Activated B cell treated with CpG ODN at 0.5 μM for 24 hours (primary cell): ENCODE measurements at regions not wholly inside any gene's neighbourhood (a gene's known extent, or its start where the extent isn't known, plus 50 kb on each side); places are given as distances from the start of the nearest gene placed in this dataset.

Source experiments
- ATAC-seq: fragments of 200-7000 bp; cut with Tn5 transposase; one replicate; pipeline ENCODE4 v1.10.0; 2021; ENCODE audit warnings: low read depth, mild to moderate bottlenecking, moderate library complexity
- CTCF ChIA-PET: fragments of 350-600 bp; sonication (Branson Sonifier 250); formaldehyde crosslinking; loops from one replicate; lab custom pipeline; 2021; ENCODE audit warnings: antibody characterized with exemption; lab: Charles Lee
- POLR2A ChIA-PET: fragments of 350-600 bp; sonication (Branson Sonifier 250); formaldehyde crosslinking; loops from one replicate; lab custom pipeline; 2021; ENCODE audit warnings: antibody characterized with exemption; lab: Charles Lee
- DNase-seq: peaks from one replicate; pipeline ENCODE4 v3.0.0; 2022
- H3K27ac Mint-ChIP-seq: one replicate; pipeline ENCODE4 v1.8.0; 2020; ENCODE audit warnings: mixed read lengths
- H3K27me3 Mint-ChIP-seq: one replicate; pipeline ENCODE4 v1.8.0; 2021; ENCODE audit warnings: mixed read lengths
- H3K36me3 Mint-ChIP-seq: one replicate; pipeline ENCODE4 v1.8.0; 2021; ENCODE audit warnings: low read depth, mixed read lengths
- H3K4me1 Mint-ChIP-seq: one replicate; pipeline ENCODE4 v1.8.0; 2021; ENCODE audit warnings: mixed read lengths
- H3K4me3 Mint-ChIP-seq: one replicate; pipeline ENCODE4 v1.8.0; 2020; ENCODE audit warnings: mild to moderate bottlenecking, mixed read lengths
- H3K9me3 Mint-ChIP-seq: one replicate; pipeline ENCODE4 v1.8.0; 2020; ENCODE audit warnings: mixed read lengths
- CTCF ChIP-seq: fragments of 200-600 bp; IDR thresholded peaks from one replicate; pipeline ENCODE4 v1.8.0; 2022; ENCODE audit warnings: antibody characterized with exemption, mild to moderate bottlenecking
- intact Hi-C: fragments of 100-400 bp; cut with micrococcal nuclease; formaldehyde crosslinking; loops from one replicate; pipeline ENCODE4 v1.15.1; 2024

- DNase-seq (no peak), ATAC-seq (no peak)
- H3K36me3 Mint-ChIP-seq: no peaks in the 10 kb centered on the region
- no peaks in the 10 kb centered on the region for H3K27me3 Mint-ChIP-seq
- no peaks in the 10 kb centered on the region for H3K9me3 Mint-ChIP-seq
- intact Hi-C loops: no loop called here
- ChIA-PET POLR2A (interaction anchor here (0.6 to 0.9 kb wide), 2 partner anchors 20 to 106 kb away, joined by 3 to 5 read pairs; partner anchors contain the start of gene RPS6KA3), CTCF (no interaction called here)
- H3K4me3 Mint-ChIP-seq: no peak overlapping the region
- peaks cover 27% of the 10 kb centered on the region for H3K4me1 Mint-ChIP-seq
- no peak for TF ChIP-seq CTCF
- H3K27ac Mint-ChIP-seq: no peak overlapping the region
Measured at GRCh38 chrX:20373063-20373462, 106.4 kb upstream of the RPS6KA3 start.

GRCh38 chrX:20372533-20372932 lies 105.8 kb upstream of the RPS6KA3 start:
- Mint-ChIP-seq H3K4me1 (peaks cover 27% of the 10 kb centered on the region), H3K9me3 (no peaks in the 10 kb centered on the region), H3K27ac (no peak overlapping the region), H3K27me3 (no peaks in the 10 kb centered on the region), H3K36me3 (no peaks in the 10 kb centered on the region), H3K4me3 (no peak overlapping the region)
- ChIA-PET POLR2A (interaction anchor here (0.6 kb wide), 1 partner anchor 21 kb away, joined by 5 read pairs; no protein-coding TSS in a partner anchor), CTCF (no interaction called here)
- no peak for DNase-seq
- intact Hi-C loops: no loop called here
- TF ChIP-seq CTCF: no peak
- ATAC-seq: no peak

GRCh38 chrX:20369468-20369867 lies 102.8 kb upstream of the RPS6KA3 start:
- intact Hi-C loops: no loop called here
- H3K9me3 Mint-ChIP-seq: no peaks in the 10 kb centered on the region
- ChIA-PET POLR2A (no interaction called here), CTCF (no interaction called here)
- no peak overlapping the region for H3K4me3 Mint-ChIP-seq
- TF ChIP-seq CTCF: no peak
- ATAC-seq (no peak), DNase-seq (no peak)
- H3K27ac Mint-ChIP-seq: no peak overlapping the region
- H3K27me3 Mint-ChIP-seq: no peaks in the 10 kb centered on the region
- H3K4me1 Mint-ChIP-seq: peaks cover 12% of the 10 kb centered on the region
- no peaks in the 10 kb centered on the region for H3K36me3 Mint-ChIP-seq

DNA sequence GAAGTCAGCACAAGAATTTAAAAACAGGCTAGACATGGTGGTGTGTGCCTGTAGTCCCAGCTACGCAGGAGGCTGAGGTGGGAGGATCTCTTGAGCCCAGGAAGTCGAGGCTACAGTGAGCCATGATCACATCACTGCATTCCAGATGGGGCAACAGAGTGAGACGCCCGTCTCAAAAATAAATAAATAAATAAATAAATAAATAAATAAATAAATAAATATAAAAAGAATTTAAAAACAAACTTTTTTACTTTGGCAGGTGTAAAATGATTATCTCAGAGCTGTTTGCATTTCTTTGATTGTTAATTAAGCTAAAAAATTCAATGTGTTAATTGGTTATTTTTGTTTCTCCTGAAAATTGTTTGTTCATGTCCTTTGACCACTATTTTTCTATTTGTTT lies 97.5 kb upstream of the RPS6KA3 start:
- Mint-ChIP-seq H3K4me3 (no peak overlapping the region), H3K27me3 (no peaks in the 10 kb centered on the region), H3K4me1 (no peaks in the 10 kb centered on the region), H3K27ac (no peak overlapping the region), H3K36me3 (no peaks in the 10 kb centered on the region), H3K9me3 (no peaks in the 10 kb centered on the region)
- POLR2A ChIA-PET: no interaction called here
- TF ChIP-seq CTCF: no peak
- CTCF ChIA-PET: no interaction called here
- ATAC-seq (no peak), DNase-seq (no peak)
- intact Hi-C loops: loop anchor here (5.0 kb wide), 1 partner anchor 33 kb away; no protein-coding TSS in a partner anchor

DNA sequence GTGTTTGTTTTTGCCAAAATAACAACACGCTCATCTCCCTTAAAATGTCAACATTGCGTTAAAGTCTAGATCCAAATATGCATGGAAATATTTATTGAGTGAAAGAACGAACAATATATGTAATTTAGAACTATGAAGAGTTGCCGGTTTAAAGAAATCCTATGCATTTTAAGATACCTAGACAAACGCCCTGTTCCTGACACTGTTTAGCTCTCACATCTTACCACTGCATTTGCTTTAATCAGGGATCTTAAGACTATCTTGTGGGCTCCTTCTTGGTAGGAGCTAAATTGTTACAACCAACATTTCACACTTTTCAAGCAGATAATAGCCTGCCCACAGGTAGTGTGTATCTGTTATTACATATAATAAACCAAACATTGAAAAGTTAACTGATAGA lies 96.6 kb upstream of the RPS6KA3 start:
- Mint-ChIP-seq H3K27ac (no peak overlapping the region), H3K36me3 (no peaks in the 10 kb centered on the region), H3K4me1 (no peaks in the 10 kb centered on the region), H3K9me3 (no peaks in the 10 kb centered on the region), H3K4me3 (no peak overlapping the region), H3K27me3 (no peaks in the 10 kb centered on the region)
- POLR2A ChIA-PET: interaction anchor here (0.5 kb wide), 1 partner anchor 96 kb away, joined by 3 read pairs; no protein-coding TSS in a partner anchor
- no peak for TF ChIP-seq CTCF
- intact Hi-C loops: loop anchor here (5.0 kb wide), 1 partner anchor 34 kb away; no protein-coding TSS in a partner anchor
- CTCF ChIA-PET: no interaction called here
- ATAC-seq (no peak), DNase-seq (no peak)
